PC-9 (cell line): ENCODE measurements at regions not wholly inside any gene's neighbourhood (a gene's known extent, or its start where the extent isn't known, plus 50 kb on each side); places are given as distances from the start of the nearest gene placed in this dataset.
"Not testable (repeated sequence)": the region's sequence is repeated elsewhere in the genome, so short reads cannot be mapped to it uniquely, and the experiment has no call there.

Experiments used
- EZH2 ChIP-seq: fragments of 200-600 bp; sonication (generic); IDR thresholded peaks from 2 replicates; pipeline ENCODE4 v1.8.0; 2017; ENCODE audit warnings: antibody characterized with exemption, low read depth
- TF ChIP-seq, protein P1 (sequence below): fragments of 200-600 bp; sonication (generic); conservative IDR thresholded peaks from 2 replicates; pipeline ENCODE4 v1.6.1; 2017; ENCODE audit warnings: mixed run types, antibody characterized with exemption, mild to moderate bottlenecking, moderate library complexity

DNA sequence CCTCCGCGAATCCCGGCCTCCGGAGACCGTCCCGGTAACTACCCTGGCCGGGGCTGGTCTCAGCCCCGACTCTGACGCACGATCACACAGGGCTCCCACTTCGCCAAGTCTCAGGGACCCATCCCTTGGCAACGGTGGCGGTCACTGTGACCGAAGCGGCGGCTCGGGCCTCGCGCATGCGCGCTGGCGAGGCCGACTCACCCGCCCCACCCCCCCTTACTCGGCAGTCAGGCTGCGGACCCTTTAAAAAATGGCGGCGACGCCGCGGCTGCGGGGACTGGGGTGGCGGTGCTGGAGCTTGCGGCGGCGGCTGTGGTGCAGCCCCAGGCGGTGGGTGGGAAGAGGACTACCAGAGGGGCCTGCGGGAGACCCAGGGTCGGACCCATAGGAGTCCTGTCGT, 402.0 kb upstream of the TPTE start:
- TF ChIP-seq, protein P1, sequence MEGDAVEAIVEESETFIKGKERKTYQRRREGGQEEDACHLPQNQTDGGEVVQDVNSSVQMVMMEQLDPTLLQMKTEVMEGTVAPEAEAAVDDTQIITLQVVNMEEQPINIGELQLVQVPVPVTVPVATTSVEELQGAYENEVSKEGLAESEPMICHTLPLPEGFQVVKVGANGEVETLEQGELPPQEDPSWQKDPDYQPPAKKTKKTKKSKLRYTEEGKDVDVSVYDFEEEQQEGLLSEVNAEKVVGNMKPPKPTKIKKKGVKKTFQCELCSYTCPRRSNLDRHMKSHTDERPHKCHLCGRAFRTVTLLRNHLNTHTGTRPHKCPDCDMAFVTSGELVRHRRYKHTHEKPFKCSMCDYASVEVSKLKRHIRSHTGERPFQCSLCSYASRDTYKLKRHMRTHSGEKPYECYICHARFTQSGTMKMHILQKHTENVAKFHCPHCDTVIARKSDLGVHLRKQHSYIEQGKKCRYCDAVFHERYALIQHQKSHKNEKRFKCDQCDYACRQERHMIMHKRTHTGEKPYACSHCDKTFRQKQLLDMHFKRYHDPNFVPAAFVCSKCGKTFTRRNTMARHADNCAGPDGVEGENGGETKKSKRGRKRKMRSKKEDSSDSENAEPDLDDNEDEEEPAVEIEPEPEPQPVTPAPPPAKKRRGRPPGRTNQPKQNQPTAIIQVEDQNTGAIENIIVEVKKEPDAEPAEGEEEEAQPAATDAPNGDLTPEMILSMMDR, result not testable (repeated sequence)
- TF ChIP-seq EZH2, result not testable (repeated sequence)
